Caki2 (cell line): ENCODE measurements at regions not wholly inside any gene's neighbourhood (a gene's known extent, or its start where the extent isn't known, plus 50 kb on each side); places are given as distances from the start of the nearest gene placed in this dataset.

Experiments used
- DNase-seq: peaks from one replicate; pipeline ENCODE4 v3.0.0-alpha.2; 2015; ENCODE audit warnings: low read depth
- in situ Hi-C: cut with HindIII; loops from 2 replicates; pipeline ENCODE4 v1.10.0; 2016; ENCODE audit warnings: low sequenced_read_pairs, low pct_unique_long_range_greater_than_20kb, mixed read lengths

- no peak for DNase-seq
- in situ Hi-C loops = no loop called here
Measured at GRCh38 chr10:130877126-130877525, 434.4 kb downstream of the TCERG1L start.

GRCh38 chr10:130878131-130878530 is 433.4 kb downstream of the TCERG1L start:
- in situ Hi-C loops = no loop called here

GRCh38 chr10:130882906-130883305 is 428.6 kb downstream of the TCERG1L start:
- DNase-seq = no peak
- in situ Hi-C loops = no loop called here

More at GRCh38 chr10:130878131-130878530, 433.4 kb downstream of the TCERG1L start:
- DNase-seq = no peak

GRCh38 chr10:130884456-130884855 is 427.1 kb downstream of the TCERG1L start:
- in situ Hi-C loops = no loop called here
- DNase-seq = no peak

GRCh38 chr10:130885021-130885655 is 426.4 kb downstream of the TCERG1L start:
- in situ Hi-C loops = no loop called here
- DNase-seq = no peak

- in situ Hi-C loops = no loop called here
- no peak for DNase-seq
Measured at GRCh38 chr10:130887170-130887569, 424.4 kb downstream of the TCERG1L start.

- in situ Hi-C loops = no loop called here
- no peak for DNase-seq
Measured at GRCh38 chr10:130888493-130888892, 423.0 kb downstream of the TCERG1L start.

- DNase-seq = no peak
- in situ Hi-C loops = no loop called here
Measured at GRCh38 chr10:130889240-130889639, 422.3 kb downstream of the TCERG1L start.

- DNase-seq = no peak
- in situ Hi-C loops = no loop called here
Measured at GRCh38 chr10:130889780-130890179, 421.7 kb downstream of the TCERG1L start.

- in situ Hi-C loops = no loop called here
- DNase-seq = no peak
Measured at GRCh38 chr10:130891066-130891465, 420.5 kb downstream of the TCERG1L start.

GRCh38 chr10:130894471-130894870 is 417.1 kb downstream of the TCERG1L start:
- in situ Hi-C loops = no loop called here
- DNase-seq = no peak

GRCh38 chr10:130895161-130895560 is 416.4 kb downstream of the TCERG1L start:
- in situ Hi-C loops = no loop called here
- no peak for DNase-seq

GRCh38 chr10:130897815-130898214 is 413.7 kb downstream of the TCERG1L start:
- in situ Hi-C loops = no loop called here
- DNase-seq = no peak

- no peak for DNase-seq
- in situ Hi-C loops = no loop called here
Measured at GRCh38 chr10:130898381-130898780, 413.1 kb downstream of the TCERG1L start.

GRCh38 chr10:130899856-130900255 is 411.7 kb downstream of the TCERG1L start:
- in situ Hi-C loops = no loop called here
- no peak for DNase-seq

- in situ Hi-C loops = no loop called here
- no peak for DNase-seq
Measured at GRCh38 chr10:130900441-130901160, 410.9 kb downstream of the TCERG1L start.

GRCh38 chr10:130901311-130902165 is 410.0 kb downstream of the TCERG1L start:
- no peak for DNase-seq
- in situ Hi-C loops = no loop called here

GRCh38 chr10:130902471-130902870 is 409.1 kb downstream of the TCERG1L start:
- in situ Hi-C loops = no loop called here
- DNase-seq = no peak

- no peak for DNase-seq
- in situ Hi-C loops = no loop called here
Measured at GRCh38 chr10:130902929-130903328, 408.6 kb downstream of the TCERG1L start.
